ENCODE measurements at regions not wholly inside any gene's neighbourhood (a gene's known extent, or its start where the extent isn't known, plus 50 kb on each side); places are given as distances from the start of the nearest gene placed in this dataset.

DNA sequence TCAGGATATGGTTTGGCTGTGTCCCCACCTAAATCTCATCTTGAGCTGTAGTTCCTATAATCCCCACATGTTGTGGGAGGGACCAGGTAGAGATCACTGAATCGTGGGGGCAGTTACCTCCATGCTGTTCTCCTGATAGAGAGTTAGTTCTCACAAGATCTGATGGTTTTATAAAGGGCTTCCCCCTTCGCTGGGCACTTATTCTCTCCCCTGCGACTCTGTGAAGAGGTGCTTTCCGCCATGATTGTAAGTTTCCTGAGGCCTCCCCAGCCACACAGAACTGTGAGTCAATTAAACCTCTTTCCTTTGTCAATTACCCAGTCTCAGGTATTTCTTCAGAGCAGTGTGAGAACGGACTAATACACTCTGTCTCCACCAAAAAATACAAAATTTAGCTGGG is 291.9 kb downstream of the BCOR start:
- TF ChIP-seq, protein P1, sequence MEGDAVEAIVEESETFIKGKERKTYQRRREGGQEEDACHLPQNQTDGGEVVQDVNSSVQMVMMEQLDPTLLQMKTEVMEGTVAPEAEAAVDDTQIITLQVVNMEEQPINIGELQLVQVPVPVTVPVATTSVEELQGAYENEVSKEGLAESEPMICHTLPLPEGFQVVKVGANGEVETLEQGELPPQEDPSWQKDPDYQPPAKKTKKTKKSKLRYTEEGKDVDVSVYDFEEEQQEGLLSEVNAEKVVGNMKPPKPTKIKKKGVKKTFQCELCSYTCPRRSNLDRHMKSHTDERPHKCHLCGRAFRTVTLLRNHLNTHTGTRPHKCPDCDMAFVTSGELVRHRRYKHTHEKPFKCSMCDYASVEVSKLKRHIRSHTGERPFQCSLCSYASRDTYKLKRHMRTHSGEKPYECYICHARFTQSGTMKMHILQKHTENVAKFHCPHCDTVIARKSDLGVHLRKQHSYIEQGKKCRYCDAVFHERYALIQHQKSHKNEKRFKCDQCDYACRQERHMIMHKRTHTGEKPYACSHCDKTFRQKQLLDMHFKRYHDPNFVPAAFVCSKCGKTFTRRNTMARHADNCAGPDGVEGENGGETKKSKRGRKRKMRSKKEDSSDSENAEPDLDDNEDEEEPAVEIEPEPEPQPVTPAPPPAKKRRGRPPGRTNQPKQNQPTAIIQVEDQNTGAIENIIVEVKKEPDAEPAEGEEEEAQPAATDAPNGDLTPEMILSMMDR (IDR thresholded peaks at IDR 0.05) = no peak
- no peak for TF ChIP-seq POLR2A (IDR thresholded peaks at IDR 0.05)

Data from body of pancreas (tissue), 4 donors.